HG03097 (cell line): ENCODE measurements at regions not wholly inside any gene's neighbourhood (a gene's known extent, or its start where the extent isn't known, plus 50 kb on each side); places are given as distances from the start of the nearest gene placed in this dataset.

Source experiments
- ATAC-seq: cut with Tn5 transposase; IDR thresholded peaks from one replicate; pipeline ENCODE4 v1.9.1; 2021; ENCODE audit not compliant: unreplicated experiment, low FRiP score

DNA sequence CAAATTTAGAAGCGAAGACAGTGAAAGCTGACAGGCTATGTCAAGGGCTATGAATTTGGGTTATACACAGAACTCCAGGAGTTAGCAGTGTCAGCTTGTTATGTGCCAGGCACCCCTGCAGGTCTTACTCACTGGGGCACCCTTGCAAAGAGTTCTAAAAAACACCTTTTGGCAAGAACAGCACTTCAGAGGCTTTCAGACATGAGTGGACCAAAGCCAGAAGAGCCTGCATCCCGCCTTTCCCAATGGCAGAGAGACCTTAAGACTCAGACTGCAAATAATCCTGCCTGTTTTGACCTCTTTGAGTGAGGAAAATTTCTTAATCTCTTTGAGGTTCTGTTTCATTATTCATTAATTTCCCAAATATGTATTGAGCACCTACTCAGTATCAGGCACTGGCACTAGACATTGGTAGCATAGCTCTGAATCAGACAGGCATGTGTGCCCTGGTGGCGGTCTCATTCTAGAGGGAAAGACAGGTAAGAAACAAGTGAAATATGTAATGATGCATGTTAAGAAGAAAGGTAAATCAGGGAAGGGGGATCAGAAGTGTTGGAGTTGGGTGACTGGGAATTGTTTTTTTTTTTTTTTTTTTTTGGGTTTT is 280.0 kb downstream of the KBTBD8 start:
- no peak for ATAC-seq

- no peak for ATAC-seq
Measured at GRCh38 chr3:67286586-67286985, 288.5 kb downstream of the KBTBD8 start.

DNA sequence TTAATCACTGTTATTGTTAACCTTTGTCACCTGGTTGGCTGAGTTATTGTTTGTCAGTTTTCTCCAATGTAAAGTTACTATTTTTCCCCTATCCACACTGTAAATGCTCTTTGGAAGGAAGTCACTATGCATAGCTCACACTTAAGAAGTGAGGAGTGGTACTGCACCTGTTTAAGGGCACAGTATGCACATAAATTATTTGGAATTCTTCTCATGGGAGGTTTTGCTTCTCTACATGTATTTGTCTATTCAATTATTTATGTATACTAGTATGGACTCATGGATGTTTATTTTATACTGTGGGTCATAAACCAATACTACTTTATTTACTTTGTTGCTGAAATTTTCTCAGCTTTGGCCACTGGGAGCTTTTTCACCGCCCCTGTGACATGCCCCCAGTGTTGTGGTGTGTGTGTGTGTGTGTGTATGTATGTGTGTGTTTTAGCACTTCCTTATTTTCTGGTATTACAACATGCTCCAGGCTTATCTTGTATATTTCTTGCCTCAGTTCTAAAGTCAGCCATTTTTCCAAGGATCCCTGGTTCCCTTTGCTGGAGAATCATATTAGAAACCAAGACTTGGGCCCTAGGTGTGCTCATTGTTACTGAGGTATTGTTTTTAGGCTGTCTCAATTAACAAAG is 290.5 kb downstream of the KBTBD8 start:
- no peak for ATAC-seq

DNA sequence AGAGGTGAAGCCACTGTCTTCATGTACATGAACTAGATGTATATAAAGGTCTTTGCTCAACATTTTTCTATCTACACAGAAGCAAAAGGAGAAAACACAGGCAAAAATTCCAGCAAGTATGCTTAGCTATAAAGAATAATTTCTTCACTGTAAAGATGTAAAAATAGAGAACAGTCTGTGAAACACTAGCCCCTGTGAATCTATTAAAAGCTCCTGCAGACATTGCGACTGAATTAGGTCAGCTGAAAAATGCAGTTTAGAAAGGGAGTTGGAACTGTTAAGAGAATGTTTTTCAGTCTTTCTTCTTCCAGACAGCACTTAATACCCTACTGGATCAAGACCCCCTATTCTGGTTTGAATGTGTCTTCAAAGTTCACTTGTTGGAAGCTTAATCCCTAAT is 291.5 kb downstream of the KBTBD8 start:
- ATAC-seq: no peak

DNA sequence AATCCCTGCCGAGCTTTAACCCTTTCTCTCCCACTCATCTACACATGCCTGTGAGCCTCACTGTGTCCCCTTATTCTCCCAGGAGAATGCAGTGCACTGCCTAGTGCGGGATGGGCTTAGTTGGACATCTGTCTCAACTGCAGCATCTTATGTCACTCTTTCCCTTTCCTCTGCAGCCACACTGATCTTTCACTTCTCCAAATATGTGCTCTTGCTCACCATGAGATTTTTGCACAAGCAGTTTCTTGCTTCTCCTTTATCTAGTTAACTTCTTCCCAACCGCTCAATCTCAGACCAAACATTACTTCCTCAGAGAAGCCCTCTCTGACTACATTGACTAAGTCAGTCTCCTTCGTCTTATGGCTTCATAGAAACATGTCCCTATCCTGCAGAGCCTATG is 292.3 kb downstream of the KBTBD8 start:
- ATAC-seq: no peak

DNA sequence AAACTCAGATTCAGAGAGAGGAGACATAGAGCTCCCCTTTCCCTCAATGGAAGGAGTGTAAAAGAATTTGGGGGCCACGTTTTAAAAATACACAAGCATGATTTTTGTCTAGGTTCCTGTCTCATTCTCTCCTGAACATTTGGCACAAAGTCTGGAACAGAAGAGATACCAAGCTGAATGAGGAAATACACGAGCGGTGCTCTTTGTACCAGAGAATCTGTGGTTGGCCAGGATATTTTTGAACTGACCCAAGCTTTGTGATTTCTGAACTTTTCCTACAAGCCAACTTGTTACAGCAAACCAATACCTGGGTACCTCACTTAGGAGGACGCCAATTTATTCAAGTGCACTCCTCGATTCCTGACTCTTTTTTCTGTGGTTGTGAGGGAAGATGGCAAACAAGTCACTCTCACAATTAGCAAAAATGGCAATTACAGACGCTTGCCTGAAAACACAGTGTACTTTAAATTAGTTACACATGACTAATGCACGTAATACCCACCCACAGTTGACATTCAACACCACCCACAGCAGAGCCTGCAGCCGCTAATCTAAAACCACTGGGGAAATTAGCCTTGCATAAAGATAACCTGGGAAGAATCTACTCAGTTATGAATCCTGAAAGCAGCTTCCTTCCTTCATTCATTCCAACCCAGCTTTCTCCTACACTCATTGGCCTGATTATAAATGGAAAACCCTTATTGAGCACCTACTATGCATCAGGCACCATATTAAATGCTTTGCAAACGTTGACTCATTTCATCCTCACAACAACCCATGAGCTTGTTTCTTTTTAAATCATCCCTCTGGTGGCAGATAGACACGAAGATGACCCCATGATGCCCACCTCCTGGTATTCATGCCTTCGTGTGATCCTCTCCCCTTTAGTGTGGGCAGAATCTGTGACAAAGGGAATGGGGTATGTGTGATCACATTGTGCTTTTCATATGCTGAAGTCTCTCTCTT is 293.5 kb downstream of the KBTBD8 start:
- ATAC-seq: no peak

GRCh38 chr3:67292356-67293121 is 294.4 kb downstream of the KBTBD8 start:
- no peak for ATAC-seq

- no peak for ATAC-seq
Measured at GRCh38 chr3:67294341-67294740, 296.2 kb downstream of the KBTBD8 start.

DNA sequence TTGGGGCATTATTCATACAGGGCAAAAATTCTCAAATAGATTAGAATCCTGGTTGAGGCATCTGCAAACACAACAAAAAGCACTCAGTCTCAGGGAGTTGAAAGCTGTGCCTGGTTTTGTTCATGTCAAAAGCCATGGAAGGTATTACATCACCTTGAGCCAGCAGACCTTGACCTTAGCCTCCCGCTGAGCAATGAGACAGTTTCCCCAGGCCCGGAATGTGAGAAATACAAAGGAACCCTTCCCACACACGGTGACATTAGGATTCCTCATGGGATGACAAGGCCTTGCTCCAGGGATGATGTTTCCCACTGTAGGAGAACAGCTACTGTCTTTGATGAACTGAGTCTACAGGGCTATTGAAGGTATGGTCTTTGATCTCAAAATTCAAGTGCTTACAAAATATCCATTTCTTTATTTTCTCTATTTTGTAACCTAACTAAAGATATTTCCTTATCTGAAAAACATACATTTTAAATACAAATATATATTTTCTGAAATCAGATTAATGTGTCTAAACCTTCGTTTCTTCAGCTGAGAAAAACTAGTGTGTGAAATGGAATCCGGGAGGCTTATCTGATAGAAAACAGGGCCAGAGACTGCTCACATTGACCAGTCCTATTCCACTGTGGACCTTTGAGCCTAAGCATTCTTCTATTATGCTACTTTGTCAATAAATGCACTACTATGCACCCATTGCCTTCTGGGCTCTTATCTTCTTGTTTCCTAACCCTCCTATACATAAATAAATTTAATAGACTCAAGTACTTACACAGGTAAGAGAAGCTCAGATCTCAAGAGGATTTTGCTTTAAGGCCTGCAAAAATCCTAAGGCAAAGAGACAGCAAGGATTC is 298.2 kb downstream of the KBTBD8 start:
- no peak for ATAC-seq

DNA sequence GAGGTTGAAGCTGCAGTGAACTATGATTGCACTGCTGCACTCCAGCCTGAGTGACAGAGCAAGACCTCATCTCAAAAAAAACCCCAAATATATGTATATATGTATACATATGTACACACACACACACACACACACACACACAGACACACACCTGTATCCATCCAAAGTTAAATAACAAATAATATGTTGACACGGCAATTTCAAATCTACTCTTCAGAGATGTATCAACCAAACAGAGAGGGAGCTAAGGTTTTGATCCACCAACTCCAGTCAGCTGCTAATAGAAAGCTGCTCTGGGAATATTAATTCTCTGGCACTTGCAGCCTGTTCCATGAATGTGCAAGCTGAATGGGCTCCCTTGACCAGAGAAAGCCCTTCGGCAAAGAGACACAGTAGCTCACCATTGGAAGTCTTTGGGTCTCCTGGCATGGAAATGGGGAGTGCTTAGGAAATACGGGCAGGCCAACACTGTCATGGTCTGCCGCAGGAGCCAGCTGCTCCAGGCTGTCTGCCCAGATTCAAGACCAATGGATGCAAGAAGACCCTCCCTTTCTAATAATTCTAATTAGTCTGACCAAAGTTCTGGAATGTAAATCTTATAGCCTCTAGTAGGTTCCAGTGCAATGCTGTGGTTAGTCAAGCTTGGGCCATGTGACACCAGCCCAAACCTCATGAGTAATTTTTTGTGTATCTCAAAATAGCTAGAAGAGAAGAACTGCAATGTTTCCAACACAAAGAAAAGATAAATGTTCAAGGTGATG is 299.8 kb downstream of the KBTBD8 start:
- ATAC-seq: no peak

DNA sequence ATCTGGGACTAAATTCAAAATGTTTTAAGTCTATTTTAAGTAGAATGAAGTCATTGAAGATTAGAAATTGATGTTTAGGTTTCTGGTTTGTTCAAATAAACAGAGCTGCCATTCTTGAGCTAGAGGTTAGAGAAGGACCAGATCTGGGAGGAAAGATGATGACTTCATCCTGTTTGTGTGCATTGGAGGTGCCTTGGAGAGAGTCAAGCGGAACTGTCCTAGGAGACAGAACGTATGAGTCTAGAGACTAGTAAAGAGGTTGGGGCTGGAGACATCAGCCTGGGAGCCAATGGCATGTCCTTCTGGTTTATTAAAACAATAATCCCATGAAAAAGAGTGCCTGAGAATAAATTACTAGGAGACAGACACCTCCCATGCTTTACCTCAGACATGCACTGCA is 303.4 kb downstream of the KBTBD8 start:
- no peak for ATAC-seq

DNA sequence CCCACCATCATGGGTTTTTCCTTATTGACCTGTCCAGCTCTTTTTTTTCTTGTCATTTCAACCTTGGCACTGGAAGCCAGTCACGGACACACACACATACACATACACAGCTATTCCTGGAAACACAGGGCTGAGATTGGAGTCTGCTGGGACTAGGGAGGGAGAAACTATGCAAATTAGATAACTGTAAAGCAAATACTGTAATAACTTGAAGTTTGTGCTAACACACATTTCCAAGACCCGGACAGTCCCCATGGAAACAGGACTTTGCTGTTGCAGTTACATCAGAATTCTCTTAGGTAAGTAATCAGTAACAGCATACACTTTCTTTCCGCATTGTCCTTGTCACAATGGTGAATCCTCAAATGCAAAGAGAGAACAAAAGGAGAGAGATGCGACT is 304.4 kb downstream of the KBTBD8 start:
- no peak for ATAC-seq

DNA sequence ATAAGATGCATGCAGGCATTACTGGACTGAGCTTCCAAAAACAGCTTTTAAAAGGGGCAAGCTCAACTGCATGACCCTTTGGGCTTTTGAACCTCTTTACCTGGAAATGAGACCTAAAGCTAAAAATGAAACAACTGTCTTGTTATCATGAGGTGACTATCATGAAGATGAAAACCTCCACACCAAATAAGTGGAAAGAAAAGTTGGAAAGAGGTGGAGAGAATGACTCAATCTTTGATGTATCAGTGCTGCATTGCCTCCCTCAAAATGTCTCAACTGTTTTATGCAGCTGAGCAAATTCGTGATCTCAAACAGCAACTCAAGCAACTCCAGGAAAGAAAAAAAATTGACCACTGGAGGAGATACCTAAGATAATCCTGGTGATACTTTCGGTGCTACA is 307.1 kb downstream of the KBTBD8 start:
- no peak for ATAC-seq

- no peak for ATAC-seq
Measured at GRCh38 chr3:67305922-67306321, 307.8 kb downstream of the KBTBD8 start.

- ATAC-seq: no peak
Measured at GRCh38 chr3:67311440-67311839, 313.3 kb downstream of the KBTBD8 start.

DNA sequence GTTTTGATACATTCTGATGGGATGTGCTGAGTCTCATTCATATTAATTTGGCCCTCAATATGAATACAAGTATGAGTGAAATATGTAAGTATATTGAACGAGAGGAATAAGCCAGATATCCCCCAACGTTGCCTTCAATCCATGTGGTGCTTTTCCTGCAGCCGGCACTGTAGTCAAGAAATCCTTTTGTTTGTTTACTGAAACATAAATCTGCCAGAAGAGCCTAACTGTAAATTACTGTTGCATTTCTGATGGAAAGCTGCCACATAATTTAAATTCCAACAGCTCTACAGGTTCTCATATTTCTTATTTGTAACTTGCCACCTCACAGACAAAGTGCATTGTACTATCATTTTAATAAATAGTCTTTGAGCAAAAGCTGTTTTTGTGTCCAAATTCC is 314.0 kb downstream of the KBTBD8 start:
- ATAC-seq: no peak

DNA sequence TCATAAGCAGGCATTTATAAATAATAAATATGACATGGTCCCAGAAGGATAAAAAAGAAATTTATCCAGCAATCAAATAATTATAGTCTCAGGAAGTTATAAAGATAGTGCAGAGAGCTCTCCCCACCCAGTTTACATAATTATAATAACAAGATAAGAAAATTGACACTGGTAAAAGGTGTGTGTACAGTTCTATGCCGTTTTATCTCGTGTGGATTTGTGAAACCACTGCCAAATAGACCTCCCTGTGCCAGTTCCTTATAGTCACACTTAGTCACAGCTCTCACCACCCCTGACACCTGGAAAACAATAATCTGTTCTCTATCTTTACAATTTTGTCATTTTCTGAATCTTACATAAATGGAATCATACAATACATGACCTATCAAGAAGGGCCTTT is 320.1 kb downstream of the KBTBD8 start:
- ATAC-seq: no peak

DNA sequence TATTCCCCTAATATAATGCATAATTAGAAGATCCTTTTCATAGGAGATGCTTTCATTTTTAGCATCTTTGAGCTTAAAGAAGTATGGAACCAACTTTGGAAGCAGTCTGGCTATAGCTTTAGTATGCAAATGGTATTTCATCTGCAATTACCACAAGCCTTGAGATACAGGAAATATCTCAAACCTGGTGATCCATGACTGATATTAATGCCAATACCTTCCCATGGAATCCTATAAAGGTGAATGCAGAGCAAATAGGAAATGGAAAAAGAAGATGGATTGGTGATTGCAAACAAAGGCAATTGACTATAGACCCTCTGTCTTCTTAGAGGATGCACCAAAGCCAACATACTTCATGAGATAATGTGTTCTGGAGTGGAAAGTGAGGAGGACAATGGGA is 326.4 kb downstream of the KBTBD8 start:
- ATAC-seq: no peak
